ENCODE measurements at regions not wholly inside any gene's neighbourhood (a gene's known extent, or its start where the extent isn't known, plus 50 kb on each side); places are given as distances from the start of the nearest gene placed in this dataset.

DNA sequence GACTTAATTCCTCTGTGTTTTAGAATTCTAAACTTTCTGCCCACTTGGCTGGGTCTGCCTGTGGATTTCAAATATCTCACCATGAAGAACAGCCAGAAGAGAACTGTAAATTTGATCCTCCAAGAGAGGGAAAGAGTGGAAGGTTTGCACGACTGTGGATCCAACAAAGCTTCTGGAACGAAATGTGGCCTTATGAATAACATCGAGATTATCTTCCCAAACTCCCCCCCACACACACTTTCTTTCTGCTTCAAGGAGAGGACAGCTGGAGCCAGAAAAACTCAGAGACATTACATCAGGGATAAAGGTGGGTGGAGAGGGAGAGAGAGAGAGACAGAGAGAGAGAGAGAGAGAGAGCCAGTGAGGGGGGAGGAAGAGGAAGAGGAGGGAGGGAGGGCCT is 570.1 kb upstream of the MGMT start:
- Histone ChIP-seq H2AFZ (ENCODE audit: low read length) (no peak overlapping the region), H3K9me3 (ENCODE audit: low read length) (no peaks in the 10 kb centered on the region), H3K36me3 (ENCODE audit: insufficient read depth, low read length) (no peaks in the 10 kb centered on the region), H3K4me2 (ENCODE audit: low read length) (no peak overlapping the region), H3K9me2 (ENCODE audit: low read depth, low read length) (no peaks in the 10 kb centered on the region), H4K20me1 (ENCODE audit: insufficient read depth, low read length) (no peaks in the 10 kb centered on the region), H3K79me2 (ENCODE audit: insufficient read depth, low read length) (no peaks in the 10 kb centered on the region), H3K27ac (ENCODE audit: low read depth, low read length, poor library complexity, severe bottlenecking) (no peak overlapping the region), H3K9ac (ENCODE audit: low read length) (no peak overlapping the region), H3K4me1 (ENCODE audit: insufficient read depth, low read length, severe bottlenecking) (no peaks in the 10 kb centered on the region), H3F3A (ENCODE audit: insufficient read depth, low read length) (no peaks in the 10 kb centered on the region), H3K27me3 (ENCODE audit: insufficient read depth, low read length) (no peaks in the 10 kb centered on the region), H3K4me3 (ENCODE audit: low read depth, low read length, poor library complexity, severe bottlenecking) (no peak overlapping the region)
- TF ChIP-seq CTCF (IDR thresholded peaks at IDR 0.05; ENCODE audit: low read length) (no peak), EZH2 (IDR thresholded peaks at IDR 0.05; ENCODE audit: borderline replicate concordance, low read length) (no peak)

DNA sequence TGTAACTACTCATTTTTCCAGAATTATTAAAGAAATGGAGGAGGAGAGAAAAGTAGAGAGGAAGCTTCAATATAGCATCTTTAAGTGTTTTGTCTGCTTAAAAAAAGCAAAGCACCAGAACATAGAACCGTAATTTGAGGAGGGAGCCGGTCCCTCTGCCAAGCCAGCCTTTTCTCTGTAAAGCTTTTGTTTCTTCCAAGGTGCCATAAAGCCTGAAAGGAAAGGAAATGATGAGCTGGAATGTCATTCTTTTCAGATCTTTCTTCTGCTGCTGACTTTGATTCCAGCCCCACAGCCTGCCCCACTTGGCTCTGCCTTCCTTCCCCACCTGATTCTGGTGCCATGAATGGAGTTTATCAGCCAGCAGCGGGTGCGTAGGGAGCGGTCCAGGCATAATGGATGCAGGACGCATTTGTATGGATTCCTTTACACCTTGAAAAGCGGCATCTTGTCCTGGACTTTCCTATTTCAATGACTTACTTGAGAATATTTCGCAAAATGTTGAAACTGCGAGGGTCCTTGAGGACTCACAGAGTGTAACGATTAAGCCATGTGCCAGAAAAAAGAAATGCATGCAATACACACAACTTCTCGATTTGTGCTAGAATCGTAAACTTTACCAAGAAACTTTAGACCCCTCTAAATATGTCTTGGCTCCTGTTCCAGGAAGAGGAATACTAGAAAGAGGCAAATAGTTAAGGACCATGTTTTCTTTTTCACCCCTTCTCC is 569.5 kb upstream of the MGMT start:
- Histone ChIP-seq H3K9me2 (ENCODE audit: low read depth, low read length) (no peaks in the 10 kb centered on the region), H3K27me3 (ENCODE audit: insufficient read depth, low read length) (no peaks in the 10 kb centered on the region), H3K27ac (ENCODE audit: low read depth, low read length, poor library complexity, severe bottlenecking) (no peak overlapping the region), H3K9me3 (ENCODE audit: low read length) (no peaks in the 10 kb centered on the region), H2AFZ (ENCODE audit: low read length) (no peak overlapping the region), H3K79me2 (ENCODE audit: insufficient read depth, low read length) (no peaks in the 10 kb centered on the region), H3K9ac (ENCODE audit: low read length) (no peak overlapping the region), H3K4me1 (ENCODE audit: insufficient read depth, low read length, severe bottlenecking) (no peaks in the 10 kb centered on the region), H3K4me3 (ENCODE audit: low read depth, low read length, poor library complexity, severe bottlenecking) (no peak overlapping the region), H3F3A (ENCODE audit: insufficient read depth, low read length) (no peaks in the 10 kb centered on the region), H3K4me2 (ENCODE audit: low read length) (no peak overlapping the region), H3K36me3 (ENCODE audit: insufficient read depth, low read length) (no peaks in the 10 kb centered on the region), H4K20me1 (ENCODE audit: insufficient read depth, low read length) (no peaks in the 10 kb centered on the region)
- TF ChIP-seq CTCF (IDR thresholded peaks at IDR 0.05; ENCODE audit: low read length) (no peak), EZH2 (IDR thresholded peaks at IDR 0.05; ENCODE audit: borderline replicate concordance, low read length) (no peak)

- H3K4me2 ChIP-seq (ENCODE audit: low read length), result no peak overlapping the region
- no peaks in the 10 kb centered on the region for H3K27me3 ChIP-seq (ENCODE audit: insufficient read depth, low read length)
- H3K4me1 ChIP-seq (ENCODE audit: insufficient read depth, low read length, severe bottlenecking), result no peaks in the 10 kb centered on the region
- no peak overlapping the region for H3K4me3 ChIP-seq (ENCODE audit: low read depth, low read length, poor library complexity, severe bottlenecking)
- H4K20me1 ChIP-seq (ENCODE audit: insufficient read depth, low read length), result no peaks in the 10 kb centered on the region
- H3F3A ChIP-seq (ENCODE audit: insufficient read depth, low read length), result no peaks in the 10 kb centered on the region
- no peaks in the 10 kb centered on the region for H3K36me3 ChIP-seq (ENCODE audit: insufficient read depth, low read length)
- no peak overlapping the region for H2AFZ ChIP-seq (ENCODE audit: low read length)
- H3K9me3 ChIP-seq (ENCODE audit: low read length), result no peaks in the 10 kb centered on the region
- H3K9ac ChIP-seq (ENCODE audit: low read length), result no peak overlapping the region
- no peaks in the 10 kb centered on the region for H3K9me2 ChIP-seq (ENCODE audit: low read depth, low read length)
- H3K79me2 ChIP-seq (ENCODE audit: insufficient read depth, low read length), result no peaks in the 10 kb centered on the region
- H3K27ac ChIP-seq (ENCODE audit: low read depth, low read length, poor library complexity, severe bottlenecking), result no peak overlapping the region
- TF ChIP-seq EZH2 (IDR thresholded peaks at IDR 0.05; ENCODE audit: borderline replicate concordance, low read length), result no peak
- no peak for TF ChIP-seq CTCF (IDR thresholded peaks at IDR 0.05; ENCODE audit: low read length)
Measured at GRCh38 chr10:128898133-128898915, 568.7 kb upstream of the MGMT start.
